GM18520 (cell line): ENCODE measurements at regions not wholly inside any gene's neighbourhood (a gene's known extent, or its start where the extent isn't known, plus 50 kb on each side); places are given as distances from the start of the nearest gene placed in this dataset.
"Not testable (repeated sequence)": the region's sequence is repeated elsewhere in the genome, so short reads cannot be mapped to it uniquely, and the experiment has no call there.

ENCODE experiments used
- ATAC-seq: cut with Tn5 transposase; IDR thresholded peaks from one replicate; pipeline ENCODE4 v1.9.1; 2021; ENCODE audit not compliant: unreplicated experiment

DNA sequence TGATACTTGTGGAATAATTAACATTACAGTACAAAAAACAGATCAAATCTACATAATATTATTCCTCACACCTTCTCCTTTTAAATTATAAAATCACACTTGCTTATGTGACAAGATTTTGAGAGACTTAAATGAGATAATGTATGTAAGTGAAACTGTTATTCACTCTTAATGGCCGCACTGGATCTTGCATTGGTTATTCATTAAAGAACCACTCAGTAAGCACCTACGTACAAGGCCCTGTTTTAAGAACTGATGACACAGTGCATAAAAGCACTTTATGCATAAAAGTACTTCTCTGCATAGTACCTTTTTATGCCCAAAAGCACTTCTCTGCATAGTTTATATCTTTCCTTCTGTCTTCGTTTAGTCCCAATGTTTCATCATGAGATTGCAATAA, 172.1 kb downstream of the GOLGA6L6 start:
- no peak for ATAC-seq

DNA sequence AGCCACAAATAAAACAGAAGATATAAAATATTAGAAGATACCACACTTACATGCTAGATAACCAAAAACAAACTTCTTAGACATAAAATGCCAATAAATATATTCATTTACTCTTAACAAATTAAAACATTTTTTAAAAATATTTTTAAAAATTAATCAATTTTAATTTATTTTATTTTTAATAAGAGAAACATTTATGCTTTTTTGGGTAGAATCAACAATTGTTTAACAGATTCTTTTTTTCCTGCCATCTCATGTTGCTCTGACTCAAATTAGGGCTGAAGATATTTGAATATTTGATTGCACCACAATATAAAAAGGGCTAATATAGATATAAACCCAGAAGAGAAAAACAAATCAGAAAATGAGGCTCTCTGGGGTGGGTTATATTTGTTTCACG, 172.6 kb downstream of the GOLGA6L6 start:
- no peak for ATAC-seq

DNA sequence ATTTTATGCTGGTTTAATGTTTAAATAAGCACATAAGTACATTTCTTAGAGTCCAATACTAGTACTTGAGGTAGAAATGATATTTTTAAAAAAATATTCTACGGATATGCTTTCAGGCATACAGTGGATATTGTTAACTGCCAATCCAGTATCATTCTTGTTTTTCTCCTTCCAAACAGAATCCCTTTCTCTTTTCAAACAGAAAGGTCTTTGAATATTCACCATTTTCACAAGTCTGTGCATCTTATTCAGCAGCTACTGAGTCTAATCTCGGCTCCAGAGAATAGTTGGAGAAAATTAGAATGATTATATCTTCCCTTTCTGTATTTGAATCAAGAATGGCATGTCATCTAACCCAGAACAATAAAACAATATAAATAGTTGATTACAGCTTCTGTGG, 174.5 kb downstream of the GOLGA6L6 start:
- ATAC-seq, result no peak

DNA sequence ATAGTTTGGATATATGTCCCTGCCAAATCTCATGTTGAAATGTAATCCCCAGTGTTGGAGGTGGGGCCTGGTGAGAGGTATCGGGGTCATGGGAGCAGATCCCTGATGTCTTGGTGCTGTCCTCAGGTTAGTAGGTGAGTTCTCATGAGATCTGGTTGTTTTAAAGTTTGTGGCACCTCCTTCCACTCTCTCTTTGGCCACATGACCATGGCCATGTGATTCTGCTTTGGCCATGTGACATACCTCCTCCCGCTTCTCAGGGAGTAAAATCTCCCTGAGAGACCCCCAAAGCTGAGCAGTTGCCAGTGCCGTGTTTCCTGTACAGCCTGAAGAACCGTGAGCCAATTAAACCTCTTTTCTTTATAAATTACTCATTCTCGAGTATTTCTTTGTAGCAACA, 178.0 kb downstream of the GOLGA6L6 start:
- ATAC-seq, result not testable (repeated sequence)

DNA sequence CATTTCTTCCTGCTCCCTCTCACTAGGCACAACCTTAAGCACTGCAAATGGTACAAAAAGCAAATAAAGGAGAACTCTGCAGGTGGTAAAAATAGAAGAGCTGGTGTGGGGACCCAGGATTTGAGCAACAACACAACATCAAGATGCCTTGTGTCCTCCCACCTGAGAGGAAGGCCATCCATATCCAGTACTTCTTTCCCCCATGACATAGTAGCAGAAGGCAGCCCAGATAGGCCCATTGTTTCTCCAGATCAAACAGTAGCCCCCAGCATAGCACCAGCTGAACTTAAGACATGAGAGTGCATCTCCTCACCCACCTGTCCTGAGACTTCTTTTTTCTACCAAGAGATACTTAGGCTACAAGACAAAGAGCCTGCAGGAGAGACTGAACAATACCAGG, 180.5 kb downstream of the GOLGA6L6 start:
- ATAC-seq, result no peak

DNA sequence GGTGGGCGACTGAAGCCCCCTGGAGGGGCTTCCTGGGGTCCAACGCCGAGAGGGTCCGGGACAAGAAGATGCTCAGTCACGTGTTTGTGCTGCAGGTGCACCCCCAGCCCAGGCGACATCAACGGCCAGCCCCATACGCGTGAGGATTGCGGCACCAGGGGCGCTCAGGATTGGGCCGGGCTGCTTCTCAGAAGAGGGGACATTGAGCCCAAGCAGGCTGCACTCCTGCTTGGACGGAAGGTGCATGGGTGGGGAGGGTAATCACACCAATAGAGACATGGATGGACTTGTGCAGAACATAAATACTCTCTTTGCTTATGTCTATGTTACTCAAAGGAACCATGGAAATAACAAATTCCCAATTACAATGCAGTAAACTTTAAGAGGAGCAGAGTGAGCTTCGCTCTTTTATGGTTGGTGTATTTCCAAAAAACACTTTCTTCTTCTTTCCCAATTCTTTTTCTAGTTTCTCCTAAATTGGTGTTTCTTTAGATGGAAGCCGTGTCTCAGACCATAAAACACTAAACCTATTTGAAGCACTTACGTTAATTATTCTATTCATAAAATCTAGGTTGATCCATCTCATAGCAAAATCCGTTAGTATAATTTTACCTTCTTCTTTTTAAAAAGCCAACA, 182.7 kb downstream of the GOLGA6L6 start:
- ATAC-seq, result no peak

DNA sequence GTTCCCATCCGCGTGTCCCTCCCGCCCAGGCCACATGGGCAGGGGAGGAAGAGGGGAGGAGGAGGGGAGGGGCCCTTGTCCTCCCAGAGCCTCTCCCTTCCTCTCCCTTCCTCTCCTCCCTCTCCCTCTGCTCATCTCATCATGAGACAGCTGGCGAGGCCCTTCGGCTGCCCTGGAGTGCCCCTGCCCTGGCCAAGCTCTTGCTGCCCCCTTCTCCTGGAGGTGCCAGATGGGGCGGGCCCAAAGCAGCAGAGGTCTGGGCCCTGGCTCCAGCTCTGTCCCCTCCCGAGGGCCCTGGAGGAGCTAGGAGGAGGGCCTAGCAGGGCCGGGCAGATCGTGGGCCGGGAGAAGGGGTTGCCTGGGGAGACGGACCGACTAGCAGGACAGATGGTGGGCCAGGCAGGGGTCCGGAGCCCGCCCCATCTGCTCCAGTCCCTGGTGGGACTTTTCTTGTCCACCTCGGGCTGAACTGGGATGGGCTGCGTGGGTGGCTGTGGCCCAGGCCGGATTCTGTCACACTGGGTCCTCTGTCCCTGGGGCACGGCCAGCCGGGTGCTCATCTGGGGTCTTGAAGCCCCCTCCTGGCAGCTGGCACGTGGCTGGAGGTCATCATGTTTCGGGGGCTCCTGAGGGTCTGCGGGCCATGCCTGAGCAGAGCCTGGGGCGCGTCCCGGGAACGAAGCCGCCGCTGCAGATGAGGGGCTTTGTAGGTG, 183.4 kb downstream of the GOLGA6L6 start:
- ATAC-seq, result no peak

DNA sequence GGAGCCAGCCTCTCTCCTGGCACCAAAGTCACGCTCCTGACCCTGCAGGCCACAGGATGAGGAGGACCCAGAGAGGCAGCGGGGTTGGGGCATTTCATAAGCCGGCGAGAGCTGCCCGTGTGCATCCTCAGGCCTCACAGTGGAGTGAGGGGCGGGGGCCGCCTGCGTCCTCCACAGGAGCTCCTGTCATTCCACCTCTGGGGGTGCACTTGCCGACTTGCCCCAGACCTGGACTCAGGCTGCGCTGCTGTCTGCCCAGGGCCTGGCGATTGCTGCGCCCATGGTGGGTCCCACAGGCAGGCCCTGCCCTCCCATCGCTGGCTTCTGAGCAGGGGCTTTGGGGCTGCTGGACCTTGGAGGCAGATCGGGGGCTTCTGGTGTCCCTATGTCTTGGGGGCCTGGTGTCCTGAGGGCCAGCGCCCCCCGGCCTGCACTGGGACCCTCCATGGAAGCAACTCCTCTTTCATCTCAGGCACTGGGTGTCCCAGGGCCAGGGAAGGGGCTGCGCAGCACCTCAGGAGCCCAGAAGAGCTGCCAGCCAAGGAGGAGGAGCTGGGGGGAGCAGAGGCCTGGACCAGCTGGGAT, 184.0 kb downstream of the GOLGA6L6 start:
- no peak for ATAC-seq

DNA sequence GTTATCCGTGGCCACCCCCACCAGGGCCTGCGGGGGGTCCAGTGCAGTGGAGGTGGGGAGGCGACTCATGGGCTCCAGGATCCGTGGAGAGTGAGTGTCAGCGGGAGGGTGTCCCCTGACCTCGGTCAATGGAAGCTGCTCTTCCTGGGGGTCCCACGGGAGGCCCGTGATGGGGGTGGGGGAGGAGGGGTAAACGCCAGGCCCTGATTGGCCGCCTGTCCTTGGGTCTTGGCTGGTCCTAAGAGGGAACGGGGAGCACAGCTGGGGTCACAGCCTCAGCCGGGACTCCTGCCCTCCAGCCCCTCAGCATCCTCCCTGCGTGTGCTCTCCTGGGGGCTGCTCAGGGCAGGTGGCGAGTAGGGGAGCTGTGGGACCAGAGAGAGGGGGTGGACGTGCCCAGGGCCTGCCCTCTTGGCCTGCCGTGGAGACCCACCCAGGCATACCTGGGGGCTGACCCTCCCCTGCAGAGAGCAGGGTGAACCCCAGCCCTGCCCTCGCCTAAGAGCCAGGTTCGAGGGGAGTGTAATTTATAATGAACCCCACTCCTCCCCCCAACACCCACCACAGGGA, 184.6 kb downstream of the GOLGA6L6 start:
- ATAC-seq, result no peak

DNA sequence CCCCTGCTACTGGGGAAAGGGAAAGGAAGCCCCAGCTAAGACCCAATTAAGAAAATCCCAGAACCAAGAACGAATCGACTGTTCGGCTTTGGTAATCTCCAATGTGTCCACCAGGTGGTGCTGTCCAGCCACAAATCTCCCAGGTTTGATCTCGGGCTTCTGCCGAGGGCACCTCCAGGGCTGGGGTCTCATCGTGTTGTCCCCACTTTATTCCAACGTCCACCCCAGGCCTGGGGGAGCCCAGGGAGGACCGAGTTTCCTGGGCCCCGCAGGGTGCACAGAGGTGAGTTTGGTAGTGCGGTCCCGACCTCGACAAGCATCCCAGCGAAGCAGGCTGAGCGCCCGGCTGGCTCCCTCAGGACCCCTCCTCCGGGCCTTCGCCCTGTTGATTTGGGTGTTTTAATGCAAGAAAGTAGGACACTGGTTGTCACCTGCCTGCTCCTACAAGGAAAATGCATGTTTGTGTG, 185.1 kb downstream of the GOLGA6L6 start:
- peak; percentile 29 for ATAC-seq

DNA sequence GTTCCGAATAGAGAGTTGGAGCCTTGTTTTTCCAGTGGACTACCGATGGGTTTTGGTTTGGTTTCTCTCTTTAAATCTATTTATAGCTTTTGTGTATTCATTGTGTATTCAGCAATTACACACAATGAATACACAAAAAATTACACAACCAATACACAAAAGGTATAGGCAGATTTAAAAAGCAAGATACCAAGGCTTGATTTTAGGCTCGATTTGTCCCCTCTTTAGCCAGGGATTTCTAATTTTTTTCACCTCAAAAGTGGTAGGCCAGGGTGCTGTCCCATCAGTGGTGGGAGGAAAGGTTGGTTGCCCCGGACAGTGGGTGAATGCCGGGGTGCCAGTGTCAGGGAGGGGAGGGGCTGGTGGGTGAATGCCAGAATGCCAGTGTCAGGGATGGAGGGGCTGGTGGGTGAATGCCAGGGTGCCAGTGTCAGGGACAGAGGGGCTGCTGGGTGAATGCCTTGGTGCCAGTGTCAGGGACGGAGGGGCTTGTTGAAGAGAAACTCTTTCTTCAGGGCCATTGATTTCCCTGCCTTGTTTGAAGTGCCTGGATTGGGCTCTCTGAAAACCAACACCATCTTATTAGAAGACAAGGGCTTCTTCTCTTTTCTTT, 186.2 kb downstream of the GOLGA6L6 start:
- no peak for ATAC-seq

DNA sequence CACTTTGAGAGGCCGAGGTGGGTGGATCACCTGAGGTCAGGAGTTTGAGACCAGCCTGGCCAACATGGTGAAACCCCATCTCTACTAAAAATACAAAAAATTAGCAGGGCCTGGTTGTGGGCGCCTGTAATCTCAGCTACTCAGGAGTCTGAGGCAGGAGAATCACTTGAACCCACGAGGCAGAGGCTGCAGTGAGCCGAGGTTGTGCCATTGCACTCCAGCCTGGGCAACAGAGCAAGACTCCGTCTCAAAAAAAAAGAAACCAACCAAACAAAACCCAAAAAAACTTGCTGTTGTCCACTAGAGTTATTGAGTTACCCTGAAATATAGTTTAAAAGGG, 186.7 kb downstream of the GOLGA6L6 start:
- not testable (repeated sequence) for ATAC-seq

DNA sequence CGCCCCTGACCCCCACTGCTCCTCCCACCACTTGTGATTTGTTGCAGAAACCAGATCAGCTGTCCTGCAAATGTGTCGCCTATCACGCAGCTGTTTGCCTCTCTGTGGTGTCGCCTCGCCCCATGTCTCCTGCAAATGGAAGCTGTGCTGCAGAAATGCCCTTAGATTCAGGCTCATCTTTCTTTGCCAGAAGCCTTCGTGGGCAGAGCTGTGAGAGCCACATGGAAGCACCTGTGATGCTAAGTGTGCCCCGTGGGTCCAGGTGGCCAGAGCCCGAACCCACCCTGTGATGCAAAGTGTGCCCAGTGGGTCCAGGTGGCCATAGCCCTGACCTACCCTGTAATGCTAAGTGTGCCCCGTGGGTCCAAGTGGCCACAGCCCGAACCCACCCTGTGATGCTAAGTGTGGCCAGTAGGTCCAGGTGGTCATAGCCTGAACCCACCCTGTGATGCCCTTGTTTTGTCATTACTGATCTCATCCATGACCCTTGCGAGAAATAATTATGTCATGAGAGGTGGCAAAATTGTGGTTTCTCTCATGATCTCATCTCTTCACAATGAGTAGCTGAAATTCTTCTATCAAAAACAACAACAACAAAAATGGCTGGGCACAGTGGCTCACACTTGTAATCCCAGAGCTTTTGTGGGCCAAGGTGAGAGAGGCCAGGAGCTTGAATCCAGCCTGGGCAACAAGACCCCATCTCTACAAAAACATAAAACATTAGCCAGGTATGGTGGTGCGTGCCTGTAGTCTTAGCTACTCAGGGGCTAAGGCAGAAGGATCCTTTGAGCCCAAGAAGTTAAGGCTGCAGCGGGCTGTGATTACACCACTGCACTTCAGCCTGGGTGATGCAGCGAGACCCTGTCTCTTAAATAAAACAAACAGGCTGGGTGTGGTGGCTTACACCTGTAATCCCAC, 187.4 kb downstream of the GOLGA6L6 start:
- no peak for ATAC-seq

DNA sequence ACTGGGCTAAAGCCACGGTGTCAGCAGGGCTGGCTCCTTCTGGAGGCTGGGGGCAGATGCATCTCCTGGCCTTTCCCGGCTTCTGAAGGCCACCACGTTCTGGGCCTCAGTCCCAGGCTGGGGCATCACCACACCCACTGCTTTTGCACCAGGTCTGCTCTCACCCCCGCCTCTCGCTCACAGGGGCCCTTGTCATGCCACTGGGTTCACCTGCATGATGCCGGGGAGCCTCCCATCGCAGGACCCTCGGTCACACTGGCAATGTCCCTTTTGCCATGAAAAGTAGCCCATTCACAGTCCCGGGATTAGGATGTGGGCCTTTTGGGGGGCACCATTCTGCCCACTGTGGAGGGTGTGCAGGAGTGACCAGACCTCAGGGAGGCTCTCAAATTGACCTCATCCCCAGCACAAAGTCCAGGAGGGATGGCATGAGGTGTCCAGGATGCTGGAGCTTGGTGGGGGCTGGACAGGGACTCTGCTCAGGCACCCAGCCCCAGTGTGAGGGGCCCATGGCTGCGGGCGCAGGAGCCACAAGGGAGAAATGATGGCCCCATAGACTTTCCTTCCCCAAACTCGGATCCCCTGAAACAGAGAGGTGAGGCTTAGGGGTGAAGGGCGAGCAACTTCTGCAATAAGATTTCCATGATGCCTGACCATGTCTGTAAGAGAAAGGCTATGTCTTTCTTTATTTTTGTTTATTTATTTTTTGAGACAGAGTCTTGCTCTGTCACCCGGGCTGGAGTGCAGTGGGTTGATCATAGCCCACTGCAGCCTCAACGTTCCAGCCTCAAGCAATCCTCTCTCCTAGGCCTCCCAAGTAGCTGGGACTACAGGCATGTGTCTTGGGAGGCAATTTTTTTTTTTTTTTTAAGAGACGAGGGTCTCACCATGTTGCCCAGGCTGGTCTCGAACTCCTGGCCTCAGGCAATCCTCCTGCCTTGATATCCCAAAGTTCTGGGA, 189.1 kb downstream of the GOLGA6L6 start:
- no peak for ATAC-seq

DNA sequence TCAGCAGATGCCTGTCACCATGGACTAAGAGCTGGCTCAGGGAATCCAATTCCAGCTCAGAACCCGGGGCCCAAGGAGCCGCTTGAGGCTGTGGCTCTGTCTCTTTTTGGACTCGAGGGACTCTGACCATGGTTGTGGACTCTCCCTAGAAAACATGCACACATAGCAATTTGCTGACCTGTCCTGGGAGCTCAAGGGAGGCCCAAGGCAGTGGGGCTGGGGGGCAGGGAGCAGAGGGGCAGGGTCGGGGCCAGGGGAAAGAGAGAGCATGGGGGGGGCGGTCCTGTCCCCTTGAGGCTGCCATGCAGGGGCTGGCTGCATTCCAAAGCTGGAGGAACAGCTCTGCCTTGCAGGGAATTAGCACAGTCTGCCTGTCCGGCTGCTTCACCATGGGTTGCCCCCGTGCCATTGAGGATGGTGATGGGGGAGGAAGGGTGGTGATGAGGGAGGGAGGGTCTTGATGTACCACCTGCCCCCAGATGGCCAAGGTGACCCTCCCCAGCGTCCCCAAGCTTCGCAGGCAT, 190.1 kb downstream of the GOLGA6L6 start:
- ATAC-seq, result no peak

DNA sequence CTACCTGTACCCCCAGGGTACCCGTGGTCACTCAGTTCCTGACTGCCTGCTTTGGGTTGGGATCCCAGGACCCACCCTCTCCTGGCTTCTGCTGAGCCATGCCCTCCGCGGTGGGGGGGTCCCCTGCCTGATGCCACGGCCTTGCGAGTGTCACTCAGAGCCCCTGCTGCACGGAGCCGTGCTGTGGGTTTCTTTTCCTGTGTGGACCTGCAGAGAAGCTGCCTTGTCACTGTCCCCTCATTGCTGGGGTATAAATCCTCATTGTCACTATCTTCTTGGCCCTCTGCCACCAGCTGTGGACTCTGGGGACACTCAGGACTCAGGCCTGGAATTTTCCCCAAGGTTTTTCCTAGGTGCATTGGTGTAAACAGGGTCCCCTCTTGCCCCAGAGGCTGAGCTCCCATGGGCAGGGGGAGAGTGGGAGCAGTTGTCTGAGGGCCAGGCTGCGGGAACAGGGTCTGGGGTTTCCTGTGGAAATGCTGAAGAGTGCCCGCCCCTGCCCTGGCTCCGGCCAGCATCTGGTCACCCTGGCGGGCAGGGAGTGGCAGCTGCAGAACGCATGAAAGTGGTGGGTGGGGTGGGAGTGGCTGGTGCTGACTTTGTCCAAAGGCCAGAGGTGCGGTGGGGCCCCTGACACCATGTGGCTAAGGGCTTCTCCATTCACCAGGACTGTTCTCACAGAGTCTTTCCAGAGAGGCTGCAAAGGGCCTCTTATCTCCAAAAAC, 191.7 kb downstream of the GOLGA6L6 start:
- ATAC-seq, result no peak

DNA sequence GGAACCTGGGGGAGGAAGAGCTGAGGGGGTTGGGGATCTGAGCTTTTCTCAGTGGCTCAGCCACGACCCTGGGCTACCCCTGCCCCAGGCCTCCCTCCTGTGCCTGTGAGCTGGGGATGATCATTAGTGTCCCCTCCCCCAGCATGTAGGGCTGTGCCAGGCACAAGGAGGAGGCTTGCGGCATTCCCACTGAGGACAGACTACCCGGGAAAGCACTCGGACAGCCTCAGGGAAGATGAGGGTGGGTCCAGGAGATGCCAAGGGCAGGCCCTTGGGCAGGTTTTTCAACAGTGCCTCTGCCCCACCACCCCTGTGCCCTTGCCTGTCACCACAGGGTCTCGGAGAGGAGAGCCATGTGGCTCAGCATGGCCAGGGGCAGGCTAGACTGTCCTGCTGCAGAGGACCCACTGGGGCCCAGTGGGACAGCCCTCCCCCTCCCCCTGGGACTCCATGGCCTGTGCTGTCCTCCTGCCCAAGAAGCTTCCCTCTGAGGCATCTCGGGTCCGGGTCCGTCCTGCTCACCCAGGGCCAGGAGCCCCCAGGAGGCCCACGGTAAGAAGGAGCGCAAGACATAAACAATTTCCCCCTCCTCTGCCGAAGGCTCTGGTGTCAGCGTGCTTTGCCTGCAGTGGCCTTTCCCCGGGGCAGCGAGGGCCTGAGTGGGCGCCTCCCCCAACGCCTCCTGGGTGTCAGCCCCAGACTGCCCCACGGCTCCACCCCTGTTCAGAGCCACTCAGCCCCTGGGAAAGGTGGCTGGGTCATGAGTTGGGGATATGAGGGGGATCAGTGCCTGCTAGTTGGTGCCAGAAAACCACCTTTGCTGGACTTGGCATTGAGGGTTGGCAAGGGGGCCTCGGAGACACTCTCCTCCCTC, 192.5 kb downstream of the GOLGA6L6 start:
- ATAC-seq, result no peak
